ENCODE measurements at regions not wholly inside any gene's neighbourhood (a gene's known extent, or its start where the extent isn't known, plus 50 kb on each side); places are given as distances from the start of the nearest gene placed in this dataset.

DNA sequence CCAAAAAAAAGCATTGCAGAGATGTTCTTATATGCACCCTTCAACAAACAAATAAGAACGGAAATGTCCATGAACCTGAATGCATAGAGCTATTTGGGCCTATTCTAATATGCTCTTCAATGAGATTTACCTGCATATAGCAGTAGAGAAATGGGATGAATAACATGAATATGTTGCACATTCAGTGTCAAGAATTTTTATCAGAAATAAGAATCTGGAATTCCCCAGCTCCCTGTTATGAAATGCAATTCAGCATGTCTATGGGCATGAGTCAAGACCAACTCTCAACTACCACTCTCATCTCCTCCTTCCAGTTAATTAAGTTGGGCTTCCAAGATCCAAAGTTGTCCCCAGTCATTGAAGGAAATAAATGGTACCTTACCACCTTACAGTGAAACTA lies 133.7 kb upstream of the ALCAM start:
- POLR2A ChIA-PET = no interaction called here
- no peak for TF ChIP-seq FOXA1 (IDR thresholded peaks at IDR 0.05)
- no peak for TF ChIP-seq CTBP1 (IDR thresholded peaks at IDR 0.05; ENCODE audit: borderline replicate concordance)
- no peak for TF ChIP-seq ARNT (IDR thresholded peaks at IDR 0.05)
- no peak for TF ChIP-seq TARDBP (IDR thresholded peaks at IDR 0.05)
- TF ChIP-seq, protein P1, sequence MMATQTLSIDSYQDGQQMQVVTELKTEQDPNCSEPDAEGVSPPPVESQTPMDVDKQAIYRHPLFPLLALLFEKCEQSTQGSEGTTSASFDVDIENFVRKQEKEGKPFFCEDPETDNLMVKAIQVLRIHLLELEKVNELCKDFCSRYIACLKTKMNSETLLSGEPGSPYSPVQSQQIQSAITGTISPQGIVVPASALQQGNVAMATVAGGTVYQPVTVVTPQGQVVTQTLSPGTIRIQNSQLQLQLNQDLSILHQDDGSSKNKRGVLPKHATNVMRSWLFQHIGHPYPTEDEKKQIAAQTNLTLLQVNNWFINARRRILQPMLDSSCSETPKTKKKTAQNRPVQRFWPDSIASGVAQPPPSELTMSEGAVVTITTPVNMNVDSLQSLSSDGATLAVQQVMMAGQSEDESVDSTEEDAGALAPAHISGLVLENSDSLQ (IDR thresholded peaks at IDR 0.05) = no peak
- no peak for TF ChIP-seq FOXM1 (IDR thresholded peaks at IDR 0.05; ENCODE audit: borderline replicate concordance)
- no peak for TF ChIP-seq FOXK2 (IDR thresholded peaks at IDR 0.05)
- no peak for TF ChIP-seq HDGF (IDR thresholded peaks at IDR 0.05; ENCODE audit: borderline replicate concordance)
- TF ChIP-seq L3MBTL2 (conservative IDR thresholded peaks at IDR 0.05) = no peak
- no peak for TF ChIP-seq ELF4 (IDR thresholded peaks at IDR 0.05)
- no peak for TF ChIP-seq ZNF384 (IDR thresholded peaks at IDR 0.05)
- TF ChIP-seq SUZ12 (IDR thresholded peaks at IDR 0.05) = no peak
- CTCF ChIA-PET = no interaction called here
- DNase-seq (ENCODE audit: extremely low spot score) = no peak

DNA sequence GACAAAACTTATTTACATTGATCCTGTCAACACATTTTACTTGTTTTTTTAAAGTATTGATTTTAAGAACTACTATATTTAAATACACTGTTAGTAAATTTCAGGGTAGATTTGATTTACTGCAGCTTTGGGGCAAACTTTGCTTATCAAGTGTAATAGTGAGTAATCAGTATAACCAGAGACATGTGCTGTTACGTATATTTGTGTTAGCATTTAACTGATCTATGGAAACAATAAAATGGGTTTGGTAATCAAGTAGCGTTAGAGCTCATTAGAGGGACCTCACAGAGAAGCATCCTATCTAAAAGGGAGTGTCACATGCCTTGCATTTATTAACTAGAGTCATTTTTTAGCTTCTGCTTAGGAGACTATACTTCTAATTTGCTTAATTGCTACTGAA lies 131.5 kb upstream of the ALCAM start:
- ChIA-PET CTCF (no interaction called here), POLR2A (no interaction called here)
- no peak for TF ChIP-seq FOXK2 (IDR thresholded peaks at IDR 0.05)
- DNase-seq (ENCODE audit: extremely low spot score) = no peak

- ChIA-PET CTCF (no interaction called here), POLR2A (no interaction called here)
- TF ChIP-seq ELF4 (IDR thresholded peaks at IDR 0.05) (no peak), ARNT (IDR thresholded peaks at IDR 0.05) (no peak), TARDBP (IDR thresholded peaks at IDR 0.05) (no peak), LEF1 (IDR thresholded peaks at IDR 0.05; ENCODE audit: borderline replicate concordance) (no peak), HDGF (IDR thresholded peaks at IDR 0.05; ENCODE audit: borderline replicate concordance) (no peak), CTBP1 (IDR thresholded peaks at IDR 0.05; ENCODE audit: borderline replicate concordance) (no peak), NFRKB (IDR thresholded peaks at IDR 0.05) (no peak), FOXA1 (IDR thresholded peaks at IDR 0.05) (no peak), FOXM1 (IDR thresholded peaks at IDR 0.05; ENCODE audit: borderline replicate concordance) (no peak), L3MBTL2 (conservative IDR thresholded peaks at IDR 0.05) (no peak), SUZ12 (IDR thresholded peaks at IDR 0.05) (no peak)
- no peak for DNase-seq (ENCODE audit: extremely low spot score)
These were observed 130.9 kb upstream of the ALCAM start for GRCh38 chr3:105235785-105236184.

GRCh38 chr3:105238367-105238766 lies 128.3 kb upstream of the ALCAM start:
- POLR2A ChIA-PET = no interaction called here
- DNase-seq (ENCODE audit: extremely low spot score) = no peak
- TF ChIP-seq L3MBTL2 (conservative IDR thresholded peaks at IDR 0.05) = no peak
- no peak for TF ChIP-seq CTBP1 (IDR thresholded peaks at IDR 0.05; ENCODE audit: borderline replicate concordance)
- TF ChIP-seq BHLHE40 (IDR thresholded peaks at IDR 0.05; ENCODE audit: borderline replicate concordance) = no peak
- TF ChIP-seq FOXM1 (IDR thresholded peaks at IDR 0.05; ENCODE audit: borderline replicate concordance) = no peak
- TF ChIP-seq SP1 (IDR thresholded peaks at IDR 0.05) = no peak
- TF ChIP-seq, protein P1 (IDR thresholded peaks at IDR 0.05) = no peak
- no peak for TF ChIP-seq TARDBP (IDR thresholded peaks at IDR 0.05)
- no peak for TF ChIP-seq ZNF384 (IDR thresholded peaks at IDR 0.05)
- no peak for TF ChIP-seq LEF1 (IDR thresholded peaks at IDR 0.05; ENCODE audit: borderline replicate concordance)
- no peak for TF ChIP-seq ELF4 (IDR thresholded peaks at IDR 0.05)
- no peak for TF ChIP-seq FOXK2 (IDR thresholded peaks at IDR 0.05)
- no peak for TF ChIP-seq NFRKB (IDR thresholded peaks at IDR 0.05)
- TF ChIP-seq ARNT (IDR thresholded peaks at IDR 0.05) = no peak
- TF ChIP-seq SUZ12 (IDR thresholded peaks at IDR 0.05) = no peak
- TF ChIP-seq HDGF (IDR thresholded peaks at IDR 0.05; ENCODE audit: borderline replicate concordance) = no peak
- no peak for TF ChIP-seq FOXA1 (IDR thresholded peaks at IDR 0.05)
- CTCF ChIA-PET = no interaction called here

DNA sequence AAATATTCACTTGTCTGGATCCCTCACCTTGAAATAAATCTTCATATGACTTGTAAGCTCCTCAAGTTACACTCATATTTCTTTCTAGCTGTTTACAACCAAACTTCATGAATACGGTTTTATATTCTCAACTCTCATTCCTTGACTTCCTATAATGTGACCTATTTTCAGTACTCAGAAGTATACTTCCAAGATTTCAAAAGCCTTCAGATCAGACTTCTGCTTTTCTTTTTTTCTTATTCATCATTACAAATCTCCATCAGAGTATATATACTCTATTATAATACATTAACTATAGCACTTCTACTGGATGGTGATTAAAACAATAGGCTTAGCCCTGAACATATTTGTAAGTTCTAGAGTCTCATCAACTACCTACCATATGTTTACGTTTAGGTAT lies 123.6 kb upstream of the ALCAM start:
- DNase-seq (ENCODE audit: extremely low spot score) = no peak
- TF ChIP-seq CTBP1 (IDR thresholded peaks at IDR 0.05; ENCODE audit: borderline replicate concordance) (no peak), FOXK2 (IDR thresholded peaks at IDR 0.05) (no peak), L3MBTL2 (conservative IDR thresholded peaks at IDR 0.05) (no peak), NFRKB (IDR thresholded peaks at IDR 0.05) (no peak), SP1 (IDR thresholded peaks at IDR 0.05) (no peak), ELF4 (IDR thresholded peaks at IDR 0.05) (no peak)
- CTCF ChIA-PET = no interaction called here
- POLR2A ChIA-PET = no interaction called here

DNA sequence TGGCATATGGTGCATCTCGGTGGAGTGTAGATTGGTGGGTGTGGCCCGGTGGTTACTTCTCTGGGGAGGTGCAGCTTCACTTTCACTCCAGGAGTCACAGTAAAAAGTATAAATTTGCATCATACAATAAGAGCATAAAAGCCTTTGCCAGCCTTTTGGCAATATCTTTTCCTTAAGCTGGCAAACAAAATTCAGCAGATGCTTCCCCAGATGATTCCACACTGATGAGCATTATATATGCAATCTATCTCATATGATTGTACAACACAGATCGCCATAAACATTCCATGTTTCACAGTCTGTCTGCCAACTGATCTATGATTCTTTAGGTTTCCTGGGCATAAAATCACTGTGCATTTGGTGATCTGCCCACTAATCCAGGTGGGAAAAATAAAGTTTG lies 120.2 kb upstream of the ALCAM start:
- POLR2A ChIA-PET = no interaction called here
- no peak for TF ChIP-seq ELF4 (IDR thresholded peaks at IDR 0.05)
- no peak for TF ChIP-seq NFRKB (IDR thresholded peaks at IDR 0.05)
- TF ChIP-seq ZNF384 (IDR thresholded peaks at IDR 0.05) = no peak
- DNase-seq (ENCODE audit: extremely low spot score) = no peak
- CTCF ChIA-PET = no interaction called here

DNA sequence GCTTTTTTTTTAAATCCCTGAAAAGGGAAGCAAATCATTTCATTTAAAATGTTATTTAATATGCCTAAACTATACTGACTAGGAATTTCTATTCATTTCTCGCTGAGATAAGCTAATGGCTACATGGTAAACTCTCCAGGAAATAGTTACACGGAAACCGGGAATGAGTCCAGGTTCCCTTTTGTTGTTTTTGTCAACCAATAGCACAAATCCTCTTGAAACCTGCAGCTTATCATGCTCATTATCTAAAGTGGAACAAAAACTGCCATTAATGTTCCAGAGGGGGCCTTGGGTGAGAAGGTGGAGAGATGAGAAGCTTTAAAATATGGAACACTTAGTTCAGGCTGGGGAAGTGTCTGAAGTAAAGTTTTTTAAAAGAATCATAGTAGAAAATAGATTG lies 113.5 kb upstream of the ALCAM start:
- POLR2A ChIA-PET = no interaction called here
- CTCF ChIA-PET = no interaction called here
- peak; percentile 22 for DNase-seq (ENCODE audit: extremely low spot score)
- TF ChIP-seq FOXK2 (IDR thresholded peaks at IDR 0.05) (no peak), HDGF (IDR thresholded peaks at IDR 0.05; ENCODE audit: borderline replicate concordance) (no peak), NFRKB (IDR thresholded peaks at IDR 0.05) (no peak), ZNF384 (IDR thresholded peaks at IDR 0.05) (no peak), L3MBTL2 (conservative IDR thresholded peaks at IDR 0.05) (no peak), ARNT (IDR thresholded peaks at IDR 0.05) (no peak), CTBP1 (IDR thresholded peaks at IDR 0.05; ENCODE audit: borderline replicate concordance) (no peak), SUZ12 (IDR thresholded peaks at IDR 0.05) (no peak), TARDBP (IDR thresholded peaks at IDR 0.05) (no peak), FOXM1 (IDR thresholded peaks at IDR 0.05; ENCODE audit: borderline replicate concordance) (no peak), FOXA1 (IDR thresholded peaks at IDR 0.05) (no peak), ELF4 (IDR thresholded peaks at IDR 0.05) (no peak), LEF1 (IDR thresholded peaks at IDR 0.05; ENCODE audit: borderline replicate concordance) (no peak), SP1 (IDR thresholded peaks at IDR 0.05) (no peak), BHLHE40 (IDR thresholded peaks at IDR 0.05; ENCODE audit: borderline replicate concordance) (no peak)
- TF ChIP-seq, protein P1 (IDR thresholded peaks at IDR 0.05) = no peak

Measured in HEK293T (cell line).